ENCODE measurements at regions not wholly inside any gene's neighbourhood (a gene's known extent, or its start where the extent isn't known, plus 50 kb on each side); places are given as distances from the start of the nearest gene placed in this dataset.
"Not testable (repeated sequence)": the region's sequence is repeated elsewhere in the genome, so short reads cannot be mapped to it uniquely, and the experiment has no call there.

DNA sequence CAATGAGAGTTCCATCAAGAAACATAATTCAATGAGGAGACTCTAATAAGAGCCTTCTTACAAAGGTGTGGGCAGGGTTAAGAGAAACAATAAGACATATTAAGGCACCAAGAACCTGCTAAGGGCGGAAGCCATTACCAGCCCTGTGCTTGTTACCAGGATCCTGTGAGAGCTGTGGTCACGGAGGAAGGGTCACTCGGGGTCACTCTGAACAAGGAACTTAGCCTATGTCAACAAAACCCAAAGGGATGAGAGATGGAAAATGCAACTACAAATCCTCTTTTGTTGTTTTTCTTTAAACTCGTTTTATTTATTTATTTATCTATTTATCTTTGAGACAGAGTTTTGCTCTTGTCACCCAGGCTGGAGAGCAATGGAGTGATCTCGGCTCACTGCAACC lies 460.4 kb upstream of the CCDC196 start:
- DNase-seq, result no peak

GRCh38 chr14:66031981-66032380 lies 454.2 kb upstream of the CCDC196 start:
- DNase-seq, result not testable (repeated sequence)

DNA sequence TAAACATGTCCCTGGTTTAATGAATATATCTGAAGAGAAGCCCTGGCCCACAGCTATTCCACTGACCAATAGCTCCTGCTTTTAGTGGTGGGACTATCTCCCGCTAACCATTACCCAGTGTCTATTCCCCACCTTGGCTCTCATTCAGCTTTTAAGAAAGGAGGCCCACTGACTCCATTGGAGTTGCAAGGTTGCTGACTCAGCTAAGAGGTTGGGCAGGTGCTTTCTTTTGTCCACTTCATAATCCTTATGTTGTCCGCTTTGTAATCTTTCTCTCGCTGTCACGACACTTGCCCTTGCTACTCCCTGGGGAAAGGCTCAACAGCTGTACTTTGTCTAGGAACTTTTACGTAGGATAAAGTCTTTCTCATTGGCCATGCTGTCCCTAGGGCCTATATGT lies 453.4 kb upstream of the CCDC196 start:
- no peak for DNase-seq

DNA sequence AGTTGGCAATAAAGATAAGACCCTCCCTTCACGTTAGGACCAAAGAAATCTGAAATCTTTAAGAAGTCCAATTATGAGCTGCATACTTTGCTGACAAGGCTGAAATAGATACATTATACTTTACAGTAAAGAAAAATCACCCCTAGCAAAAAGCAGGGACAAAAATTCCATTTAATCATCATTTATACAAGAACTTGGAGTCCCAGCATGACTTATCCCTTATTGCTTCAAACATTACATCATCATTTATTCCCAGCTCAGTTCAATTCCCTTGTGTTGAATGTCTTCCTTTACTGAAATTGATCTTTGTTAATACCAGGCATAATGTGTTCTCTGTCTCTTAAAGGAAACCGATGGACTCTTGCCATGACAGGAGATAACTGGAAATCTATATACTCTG lies 449.6 kb upstream of the CCDC196 start:
- no peak for DNase-seq

- no peak for DNase-seq
Measured at GRCh38 chr14:66037361-66037760, 448.8 kb upstream of the CCDC196 start.

- no peak for DNase-seq
Measured at GRCh38 chr14:66038212-66038611, 448.0 kb upstream of the CCDC196 start.

DNA sequence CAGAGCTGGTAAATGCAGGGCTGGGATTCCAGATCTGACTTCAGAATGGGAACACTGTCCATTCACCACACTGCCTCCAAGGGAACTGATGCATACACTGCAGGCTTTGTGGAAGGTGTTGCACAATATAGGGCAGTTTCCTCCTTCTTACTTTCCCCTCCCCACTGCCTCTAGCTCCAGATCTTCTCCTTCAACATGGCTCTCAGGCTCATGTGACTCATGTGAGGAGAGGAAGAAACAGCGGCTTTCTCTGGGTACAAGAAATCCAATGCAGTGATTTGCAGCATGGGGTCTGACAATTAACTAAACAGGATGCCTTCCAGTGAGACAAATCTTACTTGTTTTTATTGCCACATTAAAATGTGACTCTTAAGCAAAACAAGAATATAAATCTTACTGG lies 447.6 kb upstream of the CCDC196 start:
- no peak for DNase-seq

DNA sequence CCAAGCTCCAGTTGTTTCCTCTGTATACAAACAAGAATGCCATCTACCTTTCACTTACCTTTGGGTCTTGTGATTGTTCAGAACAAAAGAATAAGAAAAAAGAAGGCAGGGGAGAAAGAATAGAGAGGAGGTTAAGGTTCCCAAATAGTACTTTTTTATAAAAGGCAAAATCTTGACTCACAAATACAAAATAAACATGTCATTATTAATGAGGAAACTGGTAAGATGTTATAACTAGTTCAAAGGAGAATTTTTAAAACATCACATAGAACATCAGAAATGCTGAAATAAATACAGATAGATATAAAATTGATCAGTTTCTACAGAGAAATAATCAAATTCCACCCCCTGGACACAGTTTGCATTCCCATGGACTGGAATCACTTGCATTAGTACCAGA lies 446.7 kb upstream of the CCDC196 start:
- DNase-seq, result no peak

- no peak for DNase-seq
Measured at GRCh38 chr14:66041582-66041981, 444.6 kb upstream of the CCDC196 start.

- no peak for DNase-seq
Measured at GRCh38 chr14:66043921-66044320, 442.2 kb upstream of the CCDC196 start.

- DNase-seq, result no peak
Measured at GRCh38 chr14:66045572-66046021, 440.6 kb upstream of the CCDC196 start.

GRCh38 chr14:66046035-66046434 lies 440.1 kb upstream of the CCDC196 start:
- DNase-seq, result no peak

GRCh38 chr14:66046591-66046990 lies 439.6 kb upstream of the CCDC196 start:
- DNase-seq, result no peak

DNA sequence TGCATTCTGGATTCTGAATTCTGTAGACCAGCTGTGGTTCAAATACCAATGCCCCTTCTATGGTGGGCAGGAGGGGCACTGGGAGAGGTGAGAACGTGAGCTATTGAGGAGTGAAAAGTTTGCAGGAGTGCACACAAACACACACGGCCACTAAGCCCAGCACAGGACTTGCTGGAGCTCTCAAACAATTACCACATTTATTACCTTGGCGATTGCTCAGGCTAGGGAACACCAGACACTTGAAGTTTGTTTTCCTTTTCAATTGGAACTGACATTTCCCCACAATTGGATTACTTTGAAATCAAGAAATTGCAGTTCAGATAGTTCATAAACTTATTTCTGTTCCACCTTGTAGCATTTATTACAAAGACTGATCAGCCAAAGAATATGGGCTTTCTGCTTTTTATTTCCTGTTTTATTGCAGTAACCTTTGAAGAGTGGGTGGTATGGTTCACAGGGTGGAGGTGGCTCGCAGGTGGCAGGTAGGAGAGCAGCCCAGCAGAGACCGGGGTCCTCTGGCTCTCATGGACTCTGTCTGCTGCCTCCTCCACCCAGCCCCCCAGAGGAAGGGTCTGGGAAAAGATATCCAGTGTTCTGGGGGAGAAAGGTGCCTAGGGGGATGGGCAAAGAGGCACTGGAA lies 429.8 kb upstream of the CCDC196 start:
- DNase-seq, result no peak

DNA sequence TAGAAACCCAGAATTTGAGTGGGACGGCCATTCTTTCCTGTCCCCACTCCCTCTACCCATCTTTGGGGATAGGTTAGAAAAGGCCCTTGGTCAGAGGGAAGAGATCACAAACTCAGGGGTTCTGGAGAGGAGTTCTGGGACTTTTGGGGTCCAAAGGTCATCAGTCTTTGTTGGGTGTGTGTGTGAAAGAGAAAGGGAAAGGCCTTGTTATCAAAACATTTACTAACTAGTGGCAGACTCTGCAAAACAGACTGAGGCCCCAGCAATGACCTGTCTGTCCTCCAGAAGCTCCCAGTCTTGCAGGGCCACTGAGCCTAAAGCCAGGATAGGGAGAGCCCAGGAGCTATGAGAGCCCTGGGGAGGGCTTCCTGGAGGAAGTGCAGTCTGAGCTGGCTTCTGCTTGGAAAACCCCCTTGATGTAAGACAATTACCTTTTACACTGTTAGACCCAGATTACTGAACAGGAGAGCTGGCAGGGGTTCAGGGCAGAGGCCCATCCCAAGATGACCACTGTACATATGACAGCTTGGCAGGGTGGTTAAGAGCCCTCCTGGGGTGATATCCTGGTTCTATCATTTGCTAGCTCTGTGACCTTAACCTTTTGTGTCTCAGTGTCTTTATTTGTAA lies 429.1 kb upstream of the CCDC196 start:
- DNase-seq, result no peak

DNA sequence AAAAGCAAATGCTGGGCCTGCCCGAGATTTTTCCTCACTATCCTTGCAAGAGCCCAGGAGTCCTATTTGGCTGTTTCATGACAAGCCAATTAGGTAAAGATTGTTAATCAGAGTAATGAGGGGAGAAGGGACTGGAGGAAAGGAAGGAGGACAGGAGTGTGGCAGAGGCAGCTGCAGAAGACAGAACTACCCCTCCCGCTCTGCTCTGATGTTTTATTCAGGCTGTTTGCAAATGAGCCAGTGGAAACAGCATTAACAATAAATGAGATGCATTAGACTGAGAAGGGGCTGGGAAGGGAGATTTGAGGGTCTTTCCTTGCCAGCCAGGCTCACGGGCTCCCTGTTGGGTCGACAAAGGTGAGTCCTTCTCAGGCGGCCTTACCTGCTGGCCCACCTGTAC lies 421.0 kb upstream of the CCDC196 start:
- DNase-seq, result no peak

- DNase-seq, result no peak
Measured at GRCh38 chr14:66066981-66067776, 419.0 kb upstream of the CCDC196 start.

DNA sequence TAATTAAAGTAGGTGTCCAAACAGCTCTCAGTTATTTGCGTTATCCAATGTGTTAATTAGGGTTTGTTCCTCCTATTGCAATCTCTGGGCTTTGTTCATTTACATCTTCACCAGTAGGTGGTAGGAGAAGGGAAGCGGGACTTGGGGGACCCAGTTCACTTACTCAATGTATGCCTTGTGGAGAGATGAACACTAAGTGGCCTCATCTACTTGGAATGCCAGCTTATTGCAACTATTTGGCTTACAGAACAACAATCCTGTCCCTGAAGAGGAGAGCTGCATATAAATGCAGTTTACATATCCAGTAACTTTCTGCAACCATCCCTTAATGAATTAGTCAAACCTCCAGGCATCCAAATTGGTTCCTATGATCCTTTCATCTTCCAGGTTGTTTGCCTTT lies 417.1 kb upstream of the CCDC196 start:
- DNase-seq, result no peak

GRCh38 chr14:66069830-66070541 lies 416.2 kb upstream of the CCDC196 start:
- DNase-seq, result no peak

GRCh38 chr14:66070542-66071319 lies 415.4 kb upstream of the CCDC196 start:
- no peak for DNase-seq

- DNase-seq, result no peak
Measured at GRCh38 chr14:66072190-66073084, 413.7 kb upstream of the CCDC196 start.

- DNase-seq, result no peak
Measured at GRCh38 chr14:66074537-66074936, 411.6 kb upstream of the CCDC196 start.
